HepG2 (cell line): ENCODE measurements at regions not wholly inside any gene's neighbourhood (a gene's known extent, or its start where the extent isn't known, plus 50 kb on each side); places are given as distances from the start of the nearest gene placed in this dataset.

Experiments
- ARID4A ChIP-seq: sonication (generic); formaldehyde crosslinking; IDR thresholded peaks from 2 replicates; pipeline ENCODE4 v1.5.0; 2020; ENCODE audit warnings: mild to moderate bottlenecking, missing genetic modification reagents, borderline replicate concordance
- CENPT ChIP-seq: sonication (generic); formaldehyde crosslinking; IDR thresholded peaks from 2 replicates; pipeline ENCODE4 v1.8.0; 2022; ENCODE audit warnings: low read depth, mild to moderate bottlenecking, moderate library complexity, missing genetic modification reagents
- MIER2 ChIP-seq: IDR thresholded peaks from 2 replicates; pipeline ENCODE4 v1.6.1; 2016; ENCODE audit warnings: missing biosample characterization, missing genetic modification reagents
- RARG ChIP-seq: sonication (generic); formaldehyde crosslinking; IDR thresholded peaks from 2 replicates; pipeline ENCODE4 v1.4.0; 2020; ENCODE audit warnings: low read depth, mild to moderate bottlenecking, missing genetic modification reagents
- SOX6 ChIP-seq, 2 experiments: fragments of 450-650 bp in 1 of 2; sonication (generic) in 1 of 2; formaldehyde crosslinking in 1 of 2; IDR thresholded peaks; 2 replicates each; pipeline versions ENCODE4 v1.4.0 to v1.6.1; 2017 to 2020; ENCODE audit warnings: antibody characterized with exemption in 1 of 2, mild to moderate bottlenecking in 1 of 2, missing genetic modification reagents in 1 of 2
- ZNF33B ChIP-seq: sonication (generic); formaldehyde crosslinking; IDR thresholded peaks from 2 replicates; pipeline ENCODE4 v1.5.1; 2020; ENCODE audit warnings: mild to moderate bottlenecking, missing genetic modification reagents
- ZNF564 ChIP-seq: sonication (generic); formaldehyde crosslinking; IDR thresholded peaks from 2 replicates; pipeline ENCODE4 v1.8.1; 2023; ENCODE audit warnings: mild to moderate bottlenecking, missing genetic modification reagents
- TF ChIP-seq, protein P1 (sequence below): sonication (generic); formaldehyde crosslinking; IDR thresholded peaks from 2 replicates; pipeline ENCODE4 v1.4.0; 2020; ENCODE audit warnings: missing genetic modification reagents; ENCODE audit errors: not compliant biosample characterization
- TF ChIP-seq, protein P2 (sequence below): sonication (generic); formaldehyde crosslinking; IDR thresholded peaks from 2 replicates; pipeline ENCODE4 v1.4.0; 2020; ENCODE audit warnings: missing genetic modification reagents, mild to moderate bottlenecking, borderline replicate concordance
- TF ChIP-seq, protein P3 (sequence below), 2 experiments: sonication (generic) in 1 of 2; formaldehyde crosslinking in 1 of 2; IDR thresholded peaks; 2 replicates each; pipeline versions ENCODE4 v1.4.0 to v1.6.1; 2018 to 2020; ENCODE audit warnings: missing genetic modification reagents in 2 of 2, borderline replicate concordance in 1 of 2, low read depth in 1 of 2, mild to moderate bottlenecking in 1 of 2, missing biosample characterization in 1 of 2
- TF ChIP-seq, protein P4 (sequence below): sonication (generic); formaldehyde crosslinking; IDR thresholded peaks from 2 replicates; pipeline ENCODE4 v1.4.0; 2020; ENCODE audit warnings: mild to moderate bottlenecking, missing genetic modification reagents, borderline replicate concordance

GRCh38 chr6:37105148-37106050 lies 64.6 kb upstream of the PIM1 start (continued):
- TF ChIP-seq, protein P1, sequence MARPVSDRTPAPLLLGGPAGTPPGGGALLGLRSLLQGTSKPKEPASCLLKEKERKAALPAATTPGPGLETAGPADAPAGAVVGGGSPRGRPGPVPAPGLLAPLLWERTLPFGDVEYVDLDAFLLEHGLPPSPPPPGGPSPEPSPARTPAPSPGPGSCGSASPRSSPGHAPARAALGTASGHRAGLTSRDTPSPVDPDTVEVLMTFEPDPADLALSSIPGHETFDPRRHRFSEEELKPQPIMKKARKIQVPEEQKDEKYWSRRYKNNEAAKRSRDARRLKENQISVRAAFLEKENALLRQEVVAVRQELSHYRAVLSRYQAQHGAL (CRISPR knock-in tag) = peak; percentile 48
- TF ChIP-seq ZNF33B (CRISPR knock-in tag) (no peak), ARID4A (CRISPR knock-in tag) (peak; percentile 44; the same call in 1 of the 2 replicates), CENPT (no peak), RARG (CRISPR knock-in tag) (no peak), ZNF564 (CRISPR knock-in tag) (no peak), MIER2 (peak; percentile 56; the same call in 1 of the 2 replicates), SOX6 (IDR thresholded peaks at IDR 0.05) (no peak), SOX6 (CRISPR knock-in tag; IDR thresholded peaks at IDR 0.05) (peak; percentile 62)
- TF ChIP-seq, protein P2, sequence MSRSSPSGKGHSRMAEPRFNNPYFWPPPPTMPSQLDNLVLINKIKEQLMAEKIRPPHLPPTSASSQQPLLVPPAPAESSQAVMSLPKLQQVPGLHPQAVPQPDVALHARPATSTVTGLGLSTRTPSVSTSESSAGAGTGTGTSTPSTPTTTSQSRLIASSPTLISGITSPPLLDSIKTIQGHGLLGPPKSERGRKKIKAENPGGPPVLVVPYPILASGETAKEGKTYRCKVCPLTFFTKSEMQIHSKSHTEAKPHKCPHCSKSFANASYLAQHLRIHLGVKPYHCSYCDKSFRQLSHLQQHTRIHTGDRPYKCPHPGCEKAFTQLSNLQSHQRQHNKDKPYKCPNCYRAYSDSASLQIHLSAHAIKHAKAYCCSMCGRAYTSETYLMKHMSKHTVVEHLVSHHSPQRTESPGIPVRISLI = peak; percentile 99
- TF ChIP-seq, protein P3, sequence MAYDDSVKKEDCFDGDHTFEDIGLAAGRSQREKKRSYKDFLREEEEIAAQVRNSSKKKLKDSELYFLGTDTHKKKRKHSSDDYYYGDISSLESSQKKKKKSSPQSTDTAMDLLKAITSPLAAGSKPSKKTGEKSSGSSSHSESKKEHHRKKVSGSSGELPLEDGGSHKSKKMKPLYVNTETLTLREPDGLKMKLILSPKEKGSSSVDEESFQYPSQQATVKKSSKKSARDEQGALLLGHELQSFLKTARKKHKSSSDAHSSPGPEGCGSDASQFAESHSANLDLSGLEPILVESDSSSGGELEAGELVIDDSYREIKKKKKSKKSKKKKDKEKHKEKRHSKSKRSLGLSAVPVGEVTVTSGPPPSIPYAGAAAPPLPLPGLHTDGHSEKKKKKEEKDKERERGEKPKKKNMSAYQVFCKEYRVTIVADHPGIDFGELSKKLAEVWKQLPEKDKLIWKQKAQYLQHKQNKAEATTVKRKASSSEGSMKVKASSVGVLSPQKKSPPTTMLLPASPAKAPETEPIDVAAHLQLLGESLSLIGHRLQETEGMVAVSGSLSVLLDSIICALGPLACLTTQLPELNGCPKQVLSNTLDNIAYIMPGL (CRISPR knock-in tag; IDR thresholded peaks at IDR 0.05; ENCODE audit: borderline replicate concordance in 1 of 2, low read depth in 1 of 2) = no peak; a peak in 1 of 4 replicates
- TF ChIP-seq, protein P4, sequence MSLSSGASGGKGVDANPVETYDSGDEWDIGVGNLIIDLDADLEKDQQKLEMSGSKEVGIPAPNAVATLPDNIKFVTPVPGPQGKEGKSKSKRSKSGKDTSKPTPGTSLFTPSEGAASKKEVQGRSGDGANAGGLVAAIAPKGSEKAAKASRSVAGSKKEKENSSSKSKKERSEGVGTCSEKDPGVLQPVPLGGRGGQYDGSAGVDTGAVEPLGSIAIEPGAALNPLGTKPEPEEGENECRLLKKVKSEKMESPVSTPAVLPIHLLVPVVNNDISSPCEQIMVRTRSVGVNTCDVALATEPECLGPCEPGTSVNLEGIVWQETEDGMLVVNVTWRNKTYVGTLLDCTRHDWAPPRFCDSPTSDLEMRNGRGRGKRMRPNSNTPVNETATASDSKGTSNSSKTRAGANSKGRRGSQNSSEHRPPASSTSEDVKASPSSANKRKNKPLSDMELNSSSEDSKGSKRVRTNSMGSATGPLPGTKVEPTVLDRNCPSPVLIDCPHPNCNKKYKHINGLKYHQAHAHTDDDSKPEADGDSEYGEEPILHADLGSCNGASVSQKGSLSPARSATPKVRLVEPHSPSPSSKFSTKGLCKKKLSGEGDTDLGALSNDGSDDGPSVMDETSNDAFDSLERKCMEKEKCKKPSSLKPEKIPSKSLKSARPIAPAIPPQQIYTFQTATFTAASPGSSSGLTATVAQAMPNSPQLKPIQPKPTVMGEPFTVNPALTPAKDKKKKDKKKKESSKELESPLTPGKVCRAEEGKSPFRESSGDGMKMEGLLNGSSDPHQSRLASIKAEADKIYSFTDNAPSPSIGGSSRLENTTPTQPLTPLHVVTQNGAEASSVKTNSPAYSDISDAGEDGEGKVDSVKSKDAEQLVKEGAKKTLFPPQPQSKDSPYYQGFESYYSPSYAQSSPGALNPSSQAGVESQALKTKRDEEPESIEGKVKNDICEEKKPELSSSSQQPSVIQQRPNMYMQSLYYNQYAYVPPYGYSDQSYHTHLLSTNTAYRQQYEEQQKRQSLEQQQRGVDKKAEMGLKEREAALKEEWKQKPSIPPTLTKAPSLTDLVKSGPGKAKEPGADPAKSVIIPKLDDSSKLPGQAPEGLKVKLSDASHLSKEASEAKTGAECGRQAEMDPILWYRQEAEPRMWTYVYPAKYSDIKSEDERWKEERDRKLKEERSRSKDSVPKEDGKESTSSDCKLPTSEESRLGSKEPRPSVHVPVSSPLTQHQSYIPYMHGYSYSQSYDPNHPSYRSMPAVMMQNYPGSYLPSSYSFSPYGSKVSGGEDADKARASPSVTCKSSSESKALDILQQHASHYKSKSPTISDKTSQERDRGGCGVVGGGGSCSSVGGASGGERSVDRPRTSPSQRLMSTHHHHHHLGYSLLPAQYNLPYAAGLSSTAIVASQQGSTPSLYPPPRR (CRISPR knock-in tag) = peak; percentile 69; the same call in 1 of the 2 replicates
